ENCODE measurements at regions not wholly inside any gene's neighbourhood (a gene's known extent, or its start where the extent isn't known, plus 50 kb on each side); places are given as distances from the start of the nearest gene placed in this dataset.

GRCh38 chr3:161731968-161732367 lies 235.4 kb downstream of the OTOL1 start:
- TF ChIP-seq, protein P1, sequence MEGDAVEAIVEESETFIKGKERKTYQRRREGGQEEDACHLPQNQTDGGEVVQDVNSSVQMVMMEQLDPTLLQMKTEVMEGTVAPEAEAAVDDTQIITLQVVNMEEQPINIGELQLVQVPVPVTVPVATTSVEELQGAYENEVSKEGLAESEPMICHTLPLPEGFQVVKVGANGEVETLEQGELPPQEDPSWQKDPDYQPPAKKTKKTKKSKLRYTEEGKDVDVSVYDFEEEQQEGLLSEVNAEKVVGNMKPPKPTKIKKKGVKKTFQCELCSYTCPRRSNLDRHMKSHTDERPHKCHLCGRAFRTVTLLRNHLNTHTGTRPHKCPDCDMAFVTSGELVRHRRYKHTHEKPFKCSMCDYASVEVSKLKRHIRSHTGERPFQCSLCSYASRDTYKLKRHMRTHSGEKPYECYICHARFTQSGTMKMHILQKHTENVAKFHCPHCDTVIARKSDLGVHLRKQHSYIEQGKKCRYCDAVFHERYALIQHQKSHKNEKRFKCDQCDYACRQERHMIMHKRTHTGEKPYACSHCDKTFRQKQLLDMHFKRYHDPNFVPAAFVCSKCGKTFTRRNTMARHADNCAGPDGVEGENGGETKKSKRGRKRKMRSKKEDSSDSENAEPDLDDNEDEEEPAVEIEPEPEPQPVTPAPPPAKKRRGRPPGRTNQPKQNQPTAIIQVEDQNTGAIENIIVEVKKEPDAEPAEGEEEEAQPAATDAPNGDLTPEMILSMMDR (conservative IDR thresholded peaks at IDR 0.05) = no peak
- Mint-ChIP-seq H3K27me3 (no peaks in the 10 kb centered on the region), H3K9me3 (no peaks in the 10 kb centered on the region), H3K36me3 (no peaks in the 10 kb centered on the region), H3K4me1 (ENCODE audit: unreplicated experiment) (no peaks in the 10 kb centered on the region), H3K27ac (no peak overlapping the region), H3K4me3 (no peak overlapping the region)
- DNase-seq (ENCODE audit: extremely low spot score, unreplicated experiment) = no peak

- DNase-seq (ENCODE audit: extremely low spot score, unreplicated experiment) = no peak
- no peak overlapping the region for H3K4me3 Mint-ChIP-seq
- H3K9me3 Mint-ChIP-seq = no peaks in the 10 kb centered on the region
- no peak overlapping the region for H3K27ac Mint-ChIP-seq
- no peaks in the 10 kb centered on the region for H3K27me3 Mint-ChIP-seq
- TF ChIP-seq, protein P1 (conservative IDR thresholded peaks at IDR 0.05) = no peak
- H3K4me1 Mint-ChIP-seq (ENCODE audit: unreplicated experiment) = no peaks in the 10 kb centered on the region
- no peaks in the 10 kb centered on the region for H3K36me3 Mint-ChIP-seq
Observed at GRCh38 chr3:161737171-161737570, 240.6 kb downstream of the OTOL1 start.

DNA sequence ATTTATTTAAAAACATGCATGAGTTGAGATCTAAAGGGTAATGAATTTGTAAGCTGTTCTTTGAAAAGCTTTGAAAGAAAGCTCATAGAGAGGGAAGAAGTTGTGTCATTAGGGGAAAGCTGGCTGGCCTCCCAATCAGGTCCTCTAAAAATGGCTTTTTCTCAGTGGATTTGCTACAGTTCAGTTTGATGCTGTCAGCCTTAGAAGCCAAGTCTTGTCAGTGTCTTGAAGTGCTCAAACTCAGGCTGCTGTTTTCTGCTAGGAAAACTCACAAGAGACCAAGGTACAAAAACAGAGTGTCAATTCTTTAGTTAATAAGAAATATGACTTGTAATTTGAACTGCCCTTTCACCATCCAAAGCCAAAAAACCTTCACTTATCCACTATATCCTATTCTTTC lies 243.8 kb downstream of the OTOL1 start:
- no peaks in the 10 kb centered on the region for H3K9me3 Mint-ChIP-seq
- no peak overlapping the region for H3K27ac Mint-ChIP-seq
- no peaks in the 10 kb centered on the region for H3K27me3 Mint-ChIP-seq
- no peaks in the 10 kb centered on the region for H3K4me1 Mint-ChIP-seq (ENCODE audit: unreplicated experiment)
- DNase-seq (ENCODE audit: extremely low spot score, unreplicated experiment) = no peak
- no peaks in the 10 kb centered on the region for H3K36me3 Mint-ChIP-seq
- no peak overlapping the region for H3K4me3 Mint-ChIP-seq
- TF ChIP-seq, protein P1 (conservative IDR thresholded peaks at IDR 0.05) = no peak

DNA sequence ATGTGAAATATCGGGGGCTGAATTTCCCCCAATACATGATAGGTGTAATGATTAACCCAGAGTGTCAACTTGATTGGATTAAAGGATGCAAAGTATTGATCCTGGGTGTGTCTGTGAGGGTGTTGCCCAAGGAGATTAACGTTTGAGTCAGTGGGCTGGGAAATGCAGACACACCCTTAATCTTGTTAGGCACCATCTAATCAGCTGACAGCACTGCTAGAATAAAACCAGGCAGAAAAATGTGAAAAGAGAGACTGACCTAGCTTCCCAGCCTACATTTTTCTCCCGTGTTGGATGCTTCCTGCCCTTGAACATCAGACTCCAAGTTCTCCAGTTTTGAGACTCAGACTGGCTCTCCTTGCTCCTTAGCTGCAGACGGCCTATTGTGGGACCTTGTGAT lies 247.8 kb downstream of the OTOL1 start:
- Mint-ChIP-seq H3K27me3 (no peaks in the 10 kb centered on the region), H3K36me3 (no peaks in the 10 kb centered on the region), H3K4me3 (no peak overlapping the region), H3K4me1 (ENCODE audit: unreplicated experiment) (no peaks in the 10 kb centered on the region), H3K9me3 (no peaks in the 10 kb centered on the region), H3K27ac (no peak overlapping the region)
- TF ChIP-seq, protein P1 (conservative IDR thresholded peaks at IDR 0.05) = no peak
- no peak for DNase-seq (ENCODE audit: extremely low spot score, unreplicated experiment)

- Mint-ChIP-seq H3K36me3 (no peaks in the 10 kb centered on the region), H3K4me1 (ENCODE audit: unreplicated experiment) (no peaks in the 10 kb centered on the region), H3K27ac (no peak overlapping the region)
Observed at GRCh38 chr3:161745741-161746140, 249.1 kb downstream of the OTOL1 start.

More at GRCh38 chr3:161745741-161746140, 249.1 kb downstream of the OTOL1 start:
- no peak overlapping the region for H3K4me3 Mint-ChIP-seq
- no peaks in the 10 kb centered on the region for H3K27me3 Mint-ChIP-seq
- no peak for DNase-seq (ENCODE audit: extremely low spot score, unreplicated experiment)
- no peaks in the 10 kb centered on the region for H3K9me3 Mint-ChIP-seq
- TF ChIP-seq, protein P1 (conservative IDR thresholded peaks at IDR 0.05) = no peak

Measured in type B pancreatic cell (in vitro differentiated cells).